ENCODE measurements at regions not wholly inside any gene's neighbourhood (a gene's known extent, or its start where the extent isn't known, plus 50 kb on each side); places are given as distances from the start of the nearest gene placed in this dataset.

DNA sequence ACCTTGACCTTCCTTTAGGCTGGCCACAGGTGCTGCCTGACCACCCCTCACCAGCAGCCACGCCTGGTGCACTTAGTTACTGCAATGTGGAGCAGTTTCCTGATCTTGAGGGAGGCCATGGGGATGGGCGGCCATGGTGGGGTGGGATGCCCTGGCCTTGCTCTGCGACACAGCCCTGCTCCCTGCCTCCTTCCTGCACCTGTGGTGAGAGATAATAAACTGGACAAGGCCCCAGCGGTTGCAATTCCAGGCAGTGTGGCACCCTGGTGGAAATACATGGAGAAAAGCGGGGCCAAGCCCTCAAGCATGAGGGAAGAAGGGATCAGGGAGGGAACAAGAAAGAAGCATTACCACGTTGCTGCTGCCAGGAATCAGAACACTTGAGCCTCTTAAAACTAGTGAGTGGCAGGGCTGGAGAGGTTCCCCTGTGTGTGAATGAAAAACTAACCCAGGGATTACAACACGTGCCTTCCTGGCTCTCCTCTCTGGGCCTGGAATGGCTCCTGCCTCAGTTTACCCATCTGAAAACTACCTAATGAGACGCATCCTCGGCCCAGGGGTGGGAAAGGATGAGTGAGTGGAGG lies 213.2 kb downstream of the LY86 start:
- Histone ChIP-seq H3K36me3 (ENCODE audit: control insufficient read depth, insufficient read depth, low read length) (no peaks in the 10 kb centered on the region), H3K27me3 (replicated peaks; ENCODE audit: control insufficient read depth, insufficient read depth, low read length) (no peaks in the 10 kb centered on the region), H3K4me3 (replicated peaks; ENCODE audit: low read depth, low read length) (no peak overlapping the region)
- TF ChIP-seq, protein P1, sequence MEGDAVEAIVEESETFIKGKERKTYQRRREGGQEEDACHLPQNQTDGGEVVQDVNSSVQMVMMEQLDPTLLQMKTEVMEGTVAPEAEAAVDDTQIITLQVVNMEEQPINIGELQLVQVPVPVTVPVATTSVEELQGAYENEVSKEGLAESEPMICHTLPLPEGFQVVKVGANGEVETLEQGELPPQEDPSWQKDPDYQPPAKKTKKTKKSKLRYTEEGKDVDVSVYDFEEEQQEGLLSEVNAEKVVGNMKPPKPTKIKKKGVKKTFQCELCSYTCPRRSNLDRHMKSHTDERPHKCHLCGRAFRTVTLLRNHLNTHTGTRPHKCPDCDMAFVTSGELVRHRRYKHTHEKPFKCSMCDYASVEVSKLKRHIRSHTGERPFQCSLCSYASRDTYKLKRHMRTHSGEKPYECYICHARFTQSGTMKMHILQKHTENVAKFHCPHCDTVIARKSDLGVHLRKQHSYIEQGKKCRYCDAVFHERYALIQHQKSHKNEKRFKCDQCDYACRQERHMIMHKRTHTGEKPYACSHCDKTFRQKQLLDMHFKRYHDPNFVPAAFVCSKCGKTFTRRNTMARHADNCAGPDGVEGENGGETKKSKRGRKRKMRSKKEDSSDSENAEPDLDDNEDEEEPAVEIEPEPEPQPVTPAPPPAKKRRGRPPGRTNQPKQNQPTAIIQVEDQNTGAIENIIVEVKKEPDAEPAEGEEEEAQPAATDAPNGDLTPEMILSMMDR (IDR thresholded peaks at IDR 0.05; ENCODE audit: insufficient read depth, low read length, poor library complexity, severe bottlenecking) = no peak
- DNase-seq (ENCODE audit: extremely low read depth, insufficient read length) = no peak

DNA sequence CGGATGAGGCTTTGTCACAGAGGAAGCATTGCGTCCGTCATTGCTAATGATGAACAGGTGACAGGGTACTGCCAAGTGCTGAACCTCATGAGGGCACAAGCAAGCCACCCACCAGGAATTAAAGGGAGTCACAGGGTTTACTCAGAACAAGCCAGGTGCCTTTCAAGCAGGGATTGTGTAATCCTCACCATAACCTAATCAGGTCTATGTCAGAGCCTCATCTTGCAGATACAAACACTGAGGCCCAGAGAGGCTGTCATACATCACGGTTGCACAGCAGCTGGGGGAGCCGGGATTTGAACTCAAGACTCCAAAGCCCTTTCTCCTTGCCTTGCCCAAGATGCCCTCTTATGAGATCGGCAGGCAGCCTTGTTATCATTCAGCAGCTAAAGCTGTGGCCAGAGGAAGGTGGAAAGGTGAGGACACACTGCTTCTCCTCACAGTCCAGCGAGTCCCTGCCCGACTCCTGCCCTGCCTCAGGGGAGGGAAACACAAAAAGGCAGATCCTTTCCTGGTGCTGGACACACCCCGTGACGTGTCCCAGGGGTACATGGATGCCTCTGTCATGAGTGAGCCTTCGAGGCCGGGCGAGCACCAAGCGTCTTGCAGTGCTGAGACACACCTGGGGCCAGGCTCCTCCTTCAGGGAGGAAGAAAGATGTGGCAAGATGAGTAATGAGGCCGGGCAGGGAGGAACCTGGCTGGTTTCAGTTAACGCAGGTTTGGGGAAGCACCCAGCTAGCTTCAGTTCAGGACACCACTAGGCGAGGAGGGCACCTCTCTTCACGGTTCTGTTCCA lies 214.9 kb downstream of the LY86 start:
- TF ChIP-seq, protein P1 (IDR thresholded peaks at IDR 0.05; ENCODE audit: insufficient read depth, low read length, poor library complexity, severe bottlenecking) = no peak
- Histone ChIP-seq H3K27me3 (replicated peaks; ENCODE audit: control insufficient read depth, insufficient read depth, low read length) (no peaks in the 10 kb centered on the region), H3K4me3 (replicated peaks; ENCODE audit: low read depth, low read length) (no peak overlapping the region), H3K36me3 (ENCODE audit: control insufficient read depth, insufficient read depth, low read length) (no peaks in the 10 kb centered on the region)
- peak; percentile 68 for DNase-seq (ENCODE audit: extremely low read depth, insufficient read length)

DNA sequence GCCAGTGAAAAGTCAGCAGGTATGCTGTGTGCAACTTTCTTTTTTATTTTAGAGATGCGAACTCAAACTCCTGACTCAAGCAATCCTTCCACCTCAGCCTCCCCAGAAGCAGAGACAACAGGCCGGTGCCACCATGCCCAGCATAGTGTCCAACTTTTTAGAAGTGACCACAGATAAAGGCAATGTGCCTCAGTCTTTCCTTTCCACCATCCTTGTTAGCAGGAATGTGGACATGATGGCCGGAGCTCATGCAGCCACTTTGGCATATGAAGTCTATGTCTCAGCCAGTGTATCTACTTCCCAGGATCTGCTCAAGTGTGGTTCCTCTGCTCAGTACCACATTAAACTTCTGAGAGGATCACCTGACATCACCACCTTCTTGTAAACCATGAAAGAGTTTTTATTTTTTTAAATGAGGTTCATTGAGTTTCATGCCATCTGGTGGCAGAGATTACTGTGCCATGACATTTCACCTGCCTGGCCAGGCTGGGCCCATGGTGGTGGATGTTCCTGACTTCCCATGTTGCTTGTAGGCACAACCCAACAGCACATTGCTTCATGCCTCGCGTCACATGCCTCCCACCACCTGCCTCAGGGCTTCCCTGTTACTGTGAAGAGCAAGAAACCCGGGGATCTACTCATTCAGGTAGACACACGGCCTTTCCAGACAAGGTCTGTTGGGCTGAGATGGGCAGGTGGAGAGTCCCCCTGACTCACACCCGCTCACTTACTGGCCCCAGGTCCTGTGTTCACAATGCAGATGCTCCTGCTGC lies 216.5 kb downstream of the LY86 start:
- DNase-seq (ENCODE audit: extremely low read depth, insufficient read length) = no peak
- H3K4me3 ChIP-seq (replicated peaks; ENCODE audit: low read depth, low read length) = no peak overlapping the region
- TF ChIP-seq, protein P1 (IDR thresholded peaks at IDR 0.05; ENCODE audit: insufficient read depth, low read length, poor library complexity, severe bottlenecking) = no peak
- H3K27me3 ChIP-seq (replicated peaks; ENCODE audit: control insufficient read depth, insufficient read depth, low read length) = no peaks in the 10 kb centered on the region
- no peaks in the 10 kb centered on the region for H3K36me3 ChIP-seq (ENCODE audit: control insufficient read depth, insufficient read depth, low read length)

DNA sequence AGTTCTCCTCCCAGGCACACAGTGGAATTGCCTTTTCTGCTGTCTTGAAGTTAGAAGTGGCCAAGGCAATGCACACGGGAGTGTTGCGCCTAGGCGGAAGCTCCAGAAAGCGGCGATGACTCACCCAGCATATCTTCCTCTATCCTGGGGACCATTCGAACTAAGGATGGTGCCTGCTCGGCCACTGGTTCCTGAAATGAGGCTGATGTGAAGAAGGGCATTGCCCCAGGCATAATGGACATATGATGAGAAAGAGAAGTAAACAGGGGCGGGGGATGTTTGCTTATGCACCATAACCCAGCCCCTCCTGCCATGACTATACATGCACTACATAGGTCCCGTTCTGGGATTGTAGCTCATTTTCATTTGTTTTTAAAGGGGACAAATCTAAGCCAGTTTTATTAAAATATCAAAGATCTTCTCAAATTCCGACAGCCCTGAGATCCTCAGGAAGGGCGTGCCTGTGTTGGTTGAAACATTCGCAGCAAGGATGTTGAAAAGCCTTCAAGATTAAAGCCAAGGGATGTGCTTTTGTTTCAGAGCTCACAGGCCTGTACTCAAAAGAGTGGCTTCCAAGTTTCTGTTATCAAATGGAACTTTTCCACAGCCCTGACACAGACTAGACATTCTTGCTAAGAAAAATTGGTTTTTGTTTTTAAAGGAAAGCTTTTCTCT lies 218.5 kb downstream of the LY86 start:
- Histone ChIP-seq H3K4me3 (replicated peaks; ENCODE audit: low read depth, low read length) (no peak overlapping the region), H3K27me3 (replicated peaks; ENCODE audit: control insufficient read depth, insufficient read depth, low read length) (no peaks in the 10 kb centered on the region), H3K36me3 (ENCODE audit: control insufficient read depth, insufficient read depth, low read length) (no peaks in the 10 kb centered on the region)
- no peak for DNase-seq (ENCODE audit: extremely low read depth, insufficient read length)
- TF ChIP-seq, protein P1 (IDR thresholded peaks at IDR 0.05; ENCODE audit: insufficient read depth, low read length, poor library complexity, severe bottlenecking) = no peak

DNA sequence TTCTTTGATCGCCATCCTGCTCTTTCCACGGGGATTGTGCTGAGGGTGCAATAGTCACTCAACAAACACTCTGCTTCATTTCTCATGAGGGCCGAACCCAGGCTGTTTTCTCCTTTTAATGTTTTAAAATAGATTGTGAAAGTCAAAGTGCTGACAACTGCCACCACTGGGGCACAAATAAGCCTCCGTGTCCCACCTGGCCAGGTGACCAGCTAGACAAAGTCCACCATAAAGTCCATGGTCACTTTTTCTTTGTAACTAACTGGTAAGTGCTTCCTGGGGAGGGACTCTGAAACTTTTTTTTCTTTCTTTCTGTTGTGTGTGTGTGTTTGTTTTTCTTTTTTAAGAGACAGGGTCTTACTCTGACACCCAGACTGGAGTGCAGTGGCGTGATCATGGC lies 219.8 kb downstream of the LY86 start:
- H3K36me3 ChIP-seq (ENCODE audit: control insufficient read depth, insufficient read depth, low read length) = no peaks in the 10 kb centered on the region
- TF ChIP-seq, protein P1 (IDR thresholded peaks at IDR 0.05; ENCODE audit: insufficient read depth, low read length, poor library complexity, severe bottlenecking) = no peak
- DNase-seq (ENCODE audit: extremely low read depth, insufficient read length) = no peak
- no peaks in the 10 kb centered on the region for H3K27me3 ChIP-seq (replicated peaks; ENCODE audit: control insufficient read depth, insufficient read depth, low read length)
- H3K4me3 ChIP-seq (replicated peaks; ENCODE audit: low read depth, low read length) = no peak overlapping the region
